Naive B cell (primary cell): ENCODE measurements at regions not wholly inside any gene's neighbourhood (a gene's known extent, or its start where the extent isn't known, plus 50 kb on each side); places are given as distances from the start of the nearest gene placed in this dataset.

Experiments
- ATAC-seq, 2 donors: fragments of 150-1000 bp; cut with Tn5 transposase; 2 replicates each; pipeline ENCODE4 v1.10.0; 2021; ENCODE audit warnings: low read depth in 2 of 2, mild to moderate bottlenecking in 2 of 2, moderate library complexity in 2 of 2
- DNase-seq: peaks from one replicate; pipeline ENCODE4 v3.0.0; 2022
- H3K27ac Mint-ChIP-seq, 6 donors: one replicate each; pipeline ENCODE4 v1.8.0; 2020 to 2022; ENCODE audit warnings: mild to moderate bottlenecking in 6 of 6, mixed read lengths in 6 of 6, moderate library complexity in 5 of 6, inconsistent platforms in 2 of 6
- H3K27me3 Mint-ChIP-seq, 3 donors: one replicate each; pipeline ENCODE4 v1.8.0; 2021 to 2022; ENCODE audit warnings: mixed read lengths in 3 of 3, mild to moderate bottlenecking in 1 of 3
- H3K36me3 Mint-ChIP-seq, 2 donors: one replicate each; pipeline ENCODE4 v1.8.0; 2020 to 2022; ENCODE audit warnings: mixed read lengths in 2 of 2, inconsistent platforms in 1 of 2, mild to moderate bottlenecking in 1 of 2
- H3K4me1 Mint-ChIP-seq, 3 donors: one replicate each; pipeline ENCODE4 v1.8.0; 2020 to 2022; ENCODE audit warnings: mixed read lengths in 3 of 3, inconsistent platforms in 1 of 3, mild to moderate bottlenecking in 1 of 3, moderate library complexity in 1 of 3
- H3K4me3 Mint-ChIP-seq, 8 donors: one replicate each; pipeline ENCODE4 v1.8.0; 2020 to 2022; ENCODE audit warnings: mild to moderate bottlenecking in 8 of 8, mixed read lengths in 8 of 8, moderate library complexity in 8 of 8, inconsistent platforms in 2 of 8
- H3K9me3 Mint-ChIP-seq, 7 donors: one replicate each; pipeline ENCODE4 v1.8.0; 2020 to 2022; ENCODE audit warnings: mixed read lengths in 7 of 7, mild to moderate bottlenecking in 5 of 7, inconsistent platforms in 2 of 7, moderate library complexity in 1 of 7

- H3K27ac Mint-ChIP-seq = no peak overlapping the region
Observed at GRCh38 chr5:6220346-6221088, 157.8 kb downstream of the MED10 start.

GRCh38 chr5:6218517-6218916 is 159.8 kb downstream of the MED10 start:
- no peak overlapping the region for H3K4me3 Mint-ChIP-seq
- peak overlapping the region in 1 of 6 donors; percentile 69 for H3K27ac Mint-ChIP-seq
- H3K4me1 Mint-ChIP-seq = no peaks in the 10 kb centered on the region
- no peaks in the 10 kb centered on the region for H3K36me3 Mint-ChIP-seq
- peaks cover 0 to 6% (median 4%) of the 10 kb centered on the region in 7 donors for H3K9me3 Mint-ChIP-seq
- H3K27me3 Mint-ChIP-seq = no peaks in the 10 kb centered on the region
- no peak for DNase-seq
- no peak for ATAC-seq

More at GRCh38 chr5:6220346-6221088, 157.8 kb downstream of the MED10 start:
- ATAC-seq (no peak), DNase-seq (no peak)
- no peaks in the 10 kb centered on the region for H3K4me1 Mint-ChIP-seq
- peaks cover 0 to 13% (median 0%) of the 10 kb centered on the region in 7 donors for H3K9me3 Mint-ChIP-seq
- H3K27me3 Mint-ChIP-seq = no peaks in the 10 kb centered on the region
- H3K4me3 Mint-ChIP-seq = no peak overlapping the region
- no peaks in the 10 kb centered on the region for H3K36me3 Mint-ChIP-seq

GRCh38 chr5:6218116-6218515 is 160.2 kb downstream of the MED10 start:
- Mint-ChIP-seq H3K36me3 (no peaks in the 10 kb centered on the region), H3K4me3 (no peak overlapping the region), H3K27me3 (no peaks in the 10 kb centered on the region), H3K9me3 (peaks cover 0 to 5% (median 2%) of the 10 kb centered on the region in 7 donors), H3K4me1 (no peaks in the 10 kb centered on the region), H3K27ac (peak overlapping the region in 1 of 6 donors; percentile 69)
- DNase-seq (no peak), ATAC-seq (no peak)

- Mint-ChIP-seq H3K9me3 (peaks cover 4 to 17% (median 10%) of the 10 kb centered on the region in 7 donors), H3K4me1 (no peaks in the 10 kb centered on the region), H3K27me3 (no peaks in the 10 kb centered on the region), H3K36me3 (no peaks in the 10 kb centered on the region), H3K4me3 (no peak overlapping the region), H3K27ac (no peak overlapping the region)
- no peak for ATAC-seq
- no peak for DNase-seq
Observed at GRCh38 chr5:6216471-6217075, 161.8 kb downstream of the MED10 start.

GRCh38 chr5:6215891-6216290 is 162.5 kb downstream of the MED10 start:
- ATAC-seq = no peak
- DNase-seq = no peak
- Mint-ChIP-seq H3K27ac (no peak overlapping the region), H3K4me3 (peak overlapping the region in 1 of 8 donors; percentile 72), H3K27me3 (no peaks in the 10 kb centered on the region), H3K9me3 (peaks cover 5 to 19% (median 13%) of the 10 kb centered on the region in 7 donors), H3K36me3 (no peaks in the 10 kb centered on the region), H3K4me1 (no peaks in the 10 kb centered on the region)

GRCh38 chr5:6212244-6212643 is 166.1 kb downstream of the MED10 start:
- ATAC-seq (no peak), DNase-seq (no peak)
- no peak overlapping the region for H3K27ac Mint-ChIP-seq
- peaks cover 7 to 28% (median 13%) of the 10 kb centered on the region in 7 donors for H3K9me3 Mint-ChIP-seq
- H3K36me3 Mint-ChIP-seq = no peaks in the 10 kb centered on the region
- H3K4me1 Mint-ChIP-seq = no peaks in the 10 kb centered on the region
- H3K27me3 Mint-ChIP-seq = no peaks in the 10 kb centered on the region
- no peak overlapping the region for H3K4me3 Mint-ChIP-seq

GRCh38 chr5:6206501-6206900 is 171.8 kb downstream of the MED10 start:
- Mint-ChIP-seq H3K9me3 (peaks cover 0 to 12% (median 4%) of the 10 kb centered on the region in 7 donors), H3K27me3 (no peaks in the 10 kb centered on the region), H3K4me1 (no peaks in the 10 kb centered on the region), H3K36me3 (no peaks in the 10 kb centered on the region), H3K4me3 (no peak overlapping the region), H3K27ac (no peak overlapping the region)
- DNase-seq (no peak), ATAC-seq (no peak)

GRCh38 chr5:6202968-6203365 is 175.4 kb downstream of the MED10 start:
- H3K27me3 Mint-ChIP-seq = peaks cover 0 to 4% (median 0%) of the 10 kb centered on the region in 3 donors
- H3K9me3 Mint-ChIP-seq = peaks cover 2 to 11% (median 5%) of the 10 kb centered on the region in 7 donors
- no peak overlapping the region for H3K4me3 Mint-ChIP-seq
- H3K4me1 Mint-ChIP-seq = no peaks in the 10 kb centered on the region
- DNase-seq = no peak
- no peak for ATAC-seq
- H3K36me3 Mint-ChIP-seq = peaks cover 0 to 6% of the 10 kb centered on the region in 2 donors
- H3K27ac Mint-ChIP-seq = no peak overlapping the region

GRCh38 chr5:6202149-6202967 is 176.0 kb downstream of the MED10 start:
- H3K36me3 Mint-ChIP-seq = peaks cover 0 to 6% of the 10 kb centered on the region in 2 donors
- DNase-seq (no peak), ATAC-seq (no peak)
- H3K27me3 Mint-ChIP-seq = peaks cover 0 to 4% (median 4%) of the 10 kb centered on the region in 3 donors
- no peak overlapping the region for H3K27ac Mint-ChIP-seq
- no peak overlapping the region for H3K4me3 Mint-ChIP-seq
- H3K9me3 Mint-ChIP-seq = peaks cover 2 to 11% (median 5%) of the 10 kb centered on the region in 7 donors
- no peaks in the 10 kb centered on the region for H3K4me1 Mint-ChIP-seq

GRCh38 chr5:6201631-6202030 is 176.7 kb downstream of the MED10 start:
- peaks cover 0 to 6% of the 10 kb centered on the region in 2 donors for H3K36me3 Mint-ChIP-seq
- peaks cover 0 to 6% (median 4%) of the 10 kb centered on the region in 3 donors for H3K27me3 Mint-ChIP-seq
- DNase-seq (no peak), ATAC-seq (no peak)
- peaks cover 2 to 14% (median 8%) of the 10 kb centered on the region in 7 donors for H3K9me3 Mint-ChIP-seq
- no peaks in the 10 kb centered on the region for H3K4me1 Mint-ChIP-seq
- no peak overlapping the region for H3K27ac Mint-ChIP-seq
- no peak overlapping the region for H3K4me3 Mint-ChIP-seq

- H3K27ac Mint-ChIP-seq = peak overlapping the region in 1 of 6 donors; percentile 44
- ATAC-seq (no peak), DNase-seq (no peak)
- peaks cover 0 to 6% of the 10 kb centered on the region in 2 donors for H3K36me3 Mint-ChIP-seq
- H3K27me3 Mint-ChIP-seq = peaks cover 0 to 6% (median 4%) of the 10 kb centered on the region in 3 donors
- H3K9me3 Mint-ChIP-seq = peaks cover 0 to 14% (median 7%) of the 10 kb centered on the region in 7 donors
- H3K4me3 Mint-ChIP-seq = no peak overlapping the region
- H3K4me1 Mint-ChIP-seq = peaks cover 8 to 20% (median 8%) of the 10 kb centered on the region in 3 donors
Observed at GRCh38 chr5:6198531-6198930, 179.8 kb downstream of the MED10 start.

- peaks cover 0 to 6% of the 10 kb centered on the region in 2 donors for H3K36me3 Mint-ChIP-seq
- H3K4me1 Mint-ChIP-seq = peaks cover 8 to 20% (median 8%) of the 10 kb centered on the region in 3 donors
- peaks cover 0 to 14% (median 7%) of the 10 kb centered on the region in 7 donors for H3K9me3 Mint-ChIP-seq
- H3K4me3 Mint-ChIP-seq = no peak overlapping the region
- peaks cover 0 to 6% (median 4%) of the 10 kb centered on the region in 3 donors for H3K27me3 Mint-ChIP-seq
- ATAC-seq (no peak), DNase-seq (no peak)
- no peak overlapping the region for H3K27ac Mint-ChIP-seq
Observed at GRCh38 chr5:6197427-6197826, 180.9 kb downstream of the MED10 start.

- peaks cover 0 to 6% (median 4%) of the 10 kb centered on the region in 3 donors for H3K27me3 Mint-ChIP-seq
- DNase-seq (no peak), ATAC-seq (no peak)
- peaks cover 0 to 13% (median 6%) of the 10 kb centered on the region in 7 donors for H3K9me3 Mint-ChIP-seq
- H3K27ac Mint-ChIP-seq = no peak overlapping the region
- peak overlapping the region in 1 of 8 donors; percentile 26 for H3K4me3 Mint-ChIP-seq
- H3K4me1 Mint-ChIP-seq = peaks cover 8 to 20% (median 8%) of the 10 kb centered on the region in 3 donors
- H3K36me3 Mint-ChIP-seq = peaks cover 0 to 3% of the 10 kb centered on the region in 2 donors
Observed at GRCh38 chr5:6195711-6196358, 182.5 kb downstream of the MED10 start.
